B cell (primary cell): ENCODE measurements at regions not wholly inside any gene's neighbourhood (a gene's known extent, or its start where the extent isn't known, plus 50 kb on each side); places are given as distances from the start of the nearest gene placed in this dataset.

Experiments used
- ATAC-seq: fragments of 200-7000 bp; cut with Tn5 transposase; one replicate; pipeline ENCODE4 v1.10.0; 2021; ENCODE audit warnings: low read depth, mild to moderate bottlenecking, moderate number of reproducible peaks, moderate library complexity
- CTCF ChIA-PET: fragments of 350-600 bp; sonication (Branson Sonifier 250); formaldehyde crosslinking; loops from one replicate; lab custom pipeline; 2021; ENCODE audit warnings: antibody characterized with exemption, inconsistent platforms; lab: Charles Lee
- POLR2A ChIA-PET: fragments of 350-600 bp; sonication (Branson Sonifier 250); formaldehyde crosslinking; loops from one replicate; lab custom pipeline; 2021; ENCODE audit warnings: antibody characterized with exemption; lab: Charles Lee
- DNase-seq: peaks from one replicate; pipeline ENCODE4 v3.0.0; 2013
- H2AFZ ChIP-seq: 2 replicates; pipeline ENCODE4 v1.6.1; 2012; ENCODE audit warnings: mild to moderate bottlenecking, low read depth, low read length; ENCODE audit not compliant: insufficient read depth, poor library complexity, severe bottlenecking
- H3K27ac ChIP-seq, 2 donors: 1 replicate in 1 of 2; 2 replicates in 1 of 2; pipeline ENCODE4 v1.5.1; 2012 to 2013; ENCODE audit warnings: low read length in 2 of 2, mild to moderate bottlenecking in 2 of 2, moderate library complexity in 1 of 2
- H3K27me3 ChIP-seq, 4 experiments: fragments of 200-600 bp in 1 of 4; sonication (generic) in 1 of 4; replicated peaks in 1 of 4; 1 replicate in 2 of 4; 2 replicates in 2 of 4; pipeline versions ENCODE4 v1.6.1 to v1.7.0; 2013 to 2016; ENCODE audit warnings: low read length in 3 of 4, mild to moderate bottlenecking in 2 of 4, mixed read lengths in 1 of 4, moderate library complexity in 1 of 4; ENCODE audit not compliant: insufficient read depth in 4 of 4, control insufficient read depth in 3 of 4; ENCODE audit errors: control extremely low read depth in 1 of 4
- H3K36me3 ChIP-seq, 2 experiments: replicated peaks in 1 of 2; 1 replicate in 1 of 2; 2 replicates in 1 of 2; pipeline versions ENCODE4 v1.6.1 to v1.7.1; 2013; ENCODE audit warnings: low read length in 1 of 2; ENCODE audit not compliant: insufficient read depth in 2 of 2, control insufficient read depth in 1 of 2; ENCODE audit errors: control extremely low read depth in 1 of 2, extremely low read depth in 1 of 2
- H3K4me1 ChIP-seq, 2 donors: fragments of 200-600 bp in 1 of 2; sonication (generic) in 1 of 2; 1 replicate in 1 of 2; 2 replicates in 1 of 2; pipeline versions ENCODE4 v1.5.1 to v1.6.1; 2013 to 2017; ENCODE audit warnings: low read length in 2 of 2; ENCODE audit not compliant: control insufficient read depth in 2 of 2, insufficient read depth in 2 of 2
- H3K4me2 ChIP-seq: replicated peaks from 2 replicates; pipeline ENCODE3; 2012; ENCODE audit warnings: mild to moderate bottlenecking, low read depth, low read length; ENCODE audit not compliant: poor library complexity, severe bottlenecking
- H3K4me3 ChIP-seq, 5 experiments: fragments of 200-600 bp in 1 of 5; sonication (generic) in 1 of 5; 1 replicate in 3 of 5; 2 replicates in 2 of 5; pipeline versions ENCODE4 v1.5.1 to v1.7.0; 2011 to 2016; ENCODE audit warnings: low read length in 4 of 5, mild to moderate bottlenecking in 4 of 5, low read depth in 2 of 5, control low read depth in 1 of 5, moderate library complexity in 1 of 5; ENCODE audit not compliant: insufficient read depth in 1 of 5; ENCODE audit errors: control extremely low read depth in 1 of 5, extremely low read depth in 1 of 5
- H3K79me2 ChIP-seq: fragments of 200-600 bp; sonication (generic); one replicate; pipeline ENCODE4 v1.6.0; 2016; ENCODE audit warnings: low read length; ENCODE audit not compliant: control insufficient read depth, insufficient read depth
- H3K9ac ChIP-seq: fragments of 200-600 bp; sonication (generic); 2 replicates; pipeline ENCODE4 v1.6.1; 2017; ENCODE audit warnings: mild to moderate bottlenecking, low read length, moderate library complexity
- H3K9me3 ChIP-seq, 3 donors: one replicate each; pipeline versions ENCODE4 v1.6.1 to v1.7.1; 2013; ENCODE audit warnings: low read length in 2 of 3; ENCODE audit not compliant: control insufficient read depth in 2 of 3, insufficient read depth in 1 of 3; ENCODE audit errors: control extremely low read depth in 1 of 3
- H4K20me1 ChIP-seq: 2 replicates; pipeline ENCODE4 v1.6.0; 2012; ENCODE audit warnings: mild to moderate bottlenecking, low read length; ENCODE audit not compliant: insufficient read depth, control insufficient read depth, poor library complexity, severe bottlenecking
- H3K27ac Mint-ChIP-seq: one replicate; pipeline ENCODE4 v1.8.0; 2021; ENCODE audit warnings: mixed read lengths
- H3K27me3 Mint-ChIP-seq: one replicate; pipeline ENCODE4 v1.8.0; 2021; ENCODE audit warnings: mixed read lengths
- H3K4me1 Mint-ChIP-seq: one replicate; pipeline ENCODE4 v1.8.0; 2021; ENCODE audit warnings: mixed read lengths
- H3K4me3 Mint-ChIP-seq: one replicate; pipeline ENCODE4 v1.8.0; 2021; ENCODE audit warnings: mixed read lengths
- H3K9me3 Mint-ChIP-seq: one replicate; pipeline ENCODE4 v1.8.0; 2022; ENCODE audit warnings: mixed read lengths; ENCODE audit not compliant: insufficient read depth
- CTCF ChIP-seq: fragments of 200-600 bp; IDR thresholded peaks from one replicate; pipeline ENCODE4 v1.8.0; 2022; ENCODE audit warnings: antibody characterized with exemption, mild to moderate bottlenecking
- EZH2 ChIP-seq: IDR thresholded peaks from 2 replicates; pipeline ENCODE4 v1.6.1; 2012; ENCODE audit warnings: borderline replicate concordance, low read depth, mild to moderate bottlenecking, moderate library complexity, low read length; ENCODE audit not compliant: insufficient read depth, poor library complexity, severe bottlenecking
- WGBS: methylation state at CpG from one replicate; pipeline ENCODE4 v1.1.5; 2013; ENCODE audit warnings: missing lambda C conversion rate; ENCODE audit not compliant: insufficient coverage; 5-methylcytosine and 5-hydroxymethylcytosine counted together
- intact Hi-C: fragments of 100-400 bp; cut with micrococcal nuclease; formaldehyde crosslinking; loops from one replicate; pipeline ENCODE4 v1.10.0; 2022

DNA sequence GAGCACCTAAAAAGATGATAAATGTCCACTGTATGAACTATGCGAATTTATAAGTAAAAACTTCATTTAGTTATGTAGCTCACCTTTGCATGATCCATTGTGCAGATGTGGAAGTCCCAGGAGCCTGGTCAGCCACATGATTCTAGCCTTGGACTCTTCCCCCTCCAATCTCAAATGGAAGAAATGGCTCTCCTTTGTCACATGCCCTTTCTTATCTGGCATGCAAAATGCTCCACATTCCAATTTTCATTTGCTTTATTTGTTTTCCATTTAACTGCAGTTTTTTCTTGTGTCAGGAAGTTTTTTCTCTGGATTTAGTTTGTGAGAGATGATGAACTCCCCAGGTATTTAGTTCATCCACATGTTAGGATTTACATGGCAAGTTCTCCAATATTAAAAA is 73.8 kb downstream of the DYRK2 start:
- no peak overlapping the region for H3K27ac Mint-ChIP-seq
- intact Hi-C loops = loop anchor here (5.0 kb wide), 1 partner anchor 35 kb away; no protein-coding TSS in a partner anchor
- peaks cover 6% of the 10 kb centered on the region for H3K27me3 Mint-ChIP-seq
- no CpG with 5 or more reads among the region's 1 CpG for WGBS
- Histone ChIP-seq H3K9ac (no peak overlapping the region), H3K9me3 (no peaks in the 10 kb centered on the region), H4K20me1 (no peaks in the 10 kb centered on the region), H3K27ac (no peak overlapping the region), H3K4me3 (no peak overlapping the region), H3K4me2 (no peak overlapping the region), H2AFZ (no peak overlapping the region), H3K79me2 (no peaks in the 10 kb centered on the region), H3K36me3 (no peaks in the 10 kb centered on the region), H3K4me1 (no peaks in the 10 kb centered on the region), H3K27me3 (no peaks in the 10 kb centered on the region)
- no peaks in the 10 kb centered on the region for H3K9me3 Mint-ChIP-seq
- ChIA-PET CTCF (no interaction called here), POLR2A (no interaction called here)
- TF ChIP-seq CTCF (no peak), EZH2 (no peak)
- no peak overlapping the region for H3K4me3 Mint-ChIP-seq
- DNase-seq (no peak), ATAC-seq (no peak)
- H3K4me1 Mint-ChIP-seq = no peaks in the 10 kb centered on the region

- no peaks in the 10 kb centered on the region for H3K4me1 Mint-ChIP-seq
- no peaks in the 10 kb centered on the region for H3K9me3 ChIP-seq
- H3K9me3 Mint-ChIP-seq = no peaks in the 10 kb centered on the region
- no peak overlapping the region for H3K4me3 ChIP-seq
- no peak overlapping the region for H3K4me2 ChIP-seq
- WGBS = 93% methylated on average over 2 of the region's 3 CpGs
- TF ChIP-seq EZH2 (no peak), CTCF (no peak)
- H3K36me3 ChIP-seq = no peaks in the 10 kb centered on the region
- no peaks in the 10 kb centered on the region for H3K27me3 ChIP-seq
- no peak overlapping the region for H3K27ac Mint-ChIP-seq
- H3K4me1 ChIP-seq = no peaks in the 10 kb centered on the region
- no peak overlapping the region for H3K4me3 Mint-ChIP-seq
- H2AFZ ChIP-seq = no peak overlapping the region
- intact Hi-C loops = no loop called here
- ATAC-seq = no peak
- DNase-seq = no peak
- no peaks in the 10 kb centered on the region for H3K79me2 ChIP-seq
- no peak overlapping the region for H3K27ac ChIP-seq
- no peak overlapping the region for H3K9ac ChIP-seq
- H3K27me3 Mint-ChIP-seq = peaks cover 3% of the 10 kb centered on the region
- ChIA-PET POLR2A (no interaction called here), CTCF (interaction anchor here (0.7 kb wide), 1 partner anchor 8 kb away, joined by 3 read pairs; no protein-coding TSS in a partner anchor)
- no peaks in the 10 kb centered on the region for H4K20me1 ChIP-seq
Measured at GRCh38 chr12:67726868-67727267, 78.3 kb downstream of the DYRK2 start.
